ENCODE measurements at regions not wholly inside any gene's neighbourhood (a gene's known extent, or its start where the extent isn't known, plus 50 kb on each side); places are given as distances from the start of the nearest gene placed in this dataset.

- no peaks in the 10 kb centered on the region for H3K27me3 ChIP-seq (ENCODE audit: insufficient read depth, low read depth, low read length)
- H3K9ac ChIP-seq (ENCODE audit: low read length): no peak overlapping the region
- TF ChIP-seq TAF1 (IDR thresholded peaks at IDR 0.05; ENCODE audit: low read depth): no peak
- no peak for TF ChIP-seq MXI1 (conservative IDR thresholded peaks at IDR 0.05; ENCODE audit: poor library complexity, severe bottlenecking)
- no peak for TF ChIP-seq CTCF (IDR thresholded peaks at IDR 0.05; ENCODE audit: poor library complexity, severe bottlenecking)
- no peak for TF ChIP-seq EP300 (conservative IDR thresholded peaks at IDR 0.05; ENCODE audit: poor library complexity, severe bottlenecking)
- no peak for TF ChIP-seq SMC3 (conservative IDR thresholded peaks at IDR 0.05; ENCODE audit: poor library complexity)
- TF ChIP-seq RAD21 (conservative IDR thresholded peaks at IDR 0.05): no peak
- no peak for TF ChIP-seq REST (IDR thresholded peaks at IDR 0.05; ENCODE audit: borderline replicate concordance)
- no peak for TF ChIP-seq EZH2 (IDR thresholded peaks at IDR 0.05; ENCODE audit: borderline replicate concordance, insufficient read depth, low read length, poor library complexity, severe bottlenecking)
- no peak for TF ChIP-seq POLR2AphosphoS5 (IDR thresholded peaks at IDR 0.05)
- no peak overlapping the region for H3K4me3 ChIP-seq (ENCODE audit: low read length)
- no peaks in the 10 kb centered on the region for H4K20me1 ChIP-seq (ENCODE audit: insufficient read depth)
- no peaks in the 10 kb centered on the region for H3K79me2 ChIP-seq (replicated peaks; ENCODE audit: insufficient read depth, low read length)
- no peaks in the 10 kb centered on the region for H3K36me3 ChIP-seq (ENCODE audit: insufficient read depth, low read length)
- H3F3A ChIP-seq (ENCODE audit: insufficient read depth, low read length, poor library complexity, severe bottlenecking): no peaks in the 10 kb centered on the region
- no peak overlapping the region for H3K4me2 ChIP-seq (ENCODE audit: low read length)
- no peak overlapping the region for H3K27ac ChIP-seq (ENCODE audit: low read length)
- no peaks in the 10 kb centered on the region for H3K9me3 ChIP-seq (ENCODE audit: low read length)
- no peaks in the 10 kb centered on the region for H3K9me2 ChIP-seq (ENCODE audit: insufficient read depth, low read length)
- H2AFZ ChIP-seq (ENCODE audit: low read depth, low read length): no peak overlapping the region
These were observed 393.8 kb upstream of the MEF2C start for GRCh38 chr5:89276566-89277305.

GRCh38 chr5:89275066-89275855, 392.3 kb upstream of the MEF2C start:
- no peaks in the 10 kb centered on the region for H3K36me3 ChIP-seq (ENCODE audit: insufficient read depth, low read length)
- no peak for TF ChIP-seq SMC3 (conservative IDR thresholded peaks at IDR 0.05; ENCODE audit: poor library complexity)
- no peaks in the 10 kb centered on the region for H4K20me1 ChIP-seq (ENCODE audit: insufficient read depth)

More at GRCh38 chr5:89275066-89275855, 392.3 kb upstream of the MEF2C start:
- no peak overlapping the region for H3K9ac ChIP-seq (ENCODE audit: low read length)
- no peak overlapping the region for H3K4me3 ChIP-seq (ENCODE audit: low read length)
- no peaks in the 10 kb centered on the region for H3K9me3 ChIP-seq (ENCODE audit: low read length)
- H3K4me2 ChIP-seq (ENCODE audit: low read length): no peak overlapping the region
- H3K9me2 ChIP-seq (ENCODE audit: insufficient read depth, low read length): no peaks in the 10 kb centered on the region
- no peaks in the 10 kb centered on the region for H3K79me2 ChIP-seq (replicated peaks; ENCODE audit: insufficient read depth, low read length)
- no peak overlapping the region for H2AFZ ChIP-seq (ENCODE audit: low read depth, low read length)
- no peak overlapping the region for H3K27ac ChIP-seq (ENCODE audit: low read length)
- H3K27me3 ChIP-seq (ENCODE audit: insufficient read depth, low read depth, low read length): no peaks in the 10 kb centered on the region
- H3F3A ChIP-seq (ENCODE audit: insufficient read depth, low read length, poor library complexity, severe bottlenecking): no peaks in the 10 kb centered on the region

All from neural cell (in vitro differentiated cells).